Naive thymus-derived CD8-positive, alpha-beta T cell (primary cell): ENCODE measurements at regions not wholly inside any gene's neighbourhood (a gene's known extent, or its start where the extent isn't known, plus 50 kb on each side); places are given as distances from the start of the nearest gene placed in this dataset.
A peak's percentile ranks its signal among the peaks of the same experiment; 100 is the strongest.
"Not testable (repeated sequence)": the region's sequence is repeated elsewhere in the genome, so short reads cannot be mapped to it uniquely, and the experiment has no call there.

Experiments used
- ATAC-seq, 2 donors: fragments of 150-1000 bp; cut with Tn5 transposase in 1 of 2; sonication (Bioruptor Pico), chemical (Tn5 transposase) in 1 of 2; 1 replicate in 1 of 2; 2 replicates in 1 of 2; pipeline ENCODE4 v1.10.0; 2021; ENCODE audit warnings: mild to moderate bottlenecking in 2 of 2, moderate library complexity in 2 of 2
- POLR2A ChIA-PET: fragments of 350-600 bp; sonication (Branson Sonifier 250); formaldehyde crosslinking; loops from one replicate; lab custom pipeline; 2021; ENCODE audit warnings: antibody characterized with exemption; lab: Charles Lee
- DNase-seq, 10 donors: peaks; one replicate each; pipeline versions ENCODE4 v3.0.0 to v3.0.0-alpha.2; 2020 to 2022
- H3K27ac Mint-ChIP-seq, 10 donors: one replicate each; pipeline ENCODE4 v1.8.0; 2020 to 2022; ENCODE audit warnings: mild to moderate bottlenecking in 10 of 10, mixed read lengths in 10 of 10, moderate library complexity in 4 of 10, inconsistent platforms in 1 of 10
- H3K27me3 Mint-ChIP-seq, 5 donors: one replicate each; pipeline ENCODE4 v1.8.0; 2021 to 2022; ENCODE audit warnings: mixed read lengths in 5 of 5
- H3K36me3 Mint-ChIP-seq, 3 donors: one replicate each; pipeline ENCODE4 v1.8.0; 2020 to 2022; ENCODE audit warnings: mixed read lengths in 3 of 3, mild to moderate bottlenecking in 2 of 3, inconsistent platforms in 1 of 3
- H3K4me1 Mint-ChIP-seq, 4 donors: one replicate each; pipeline ENCODE4 v1.8.0; 2021 to 2022; ENCODE audit warnings: mixed read lengths in 4 of 4
- H3K4me3 Mint-ChIP-seq, 10 donors: one replicate each; pipeline ENCODE4 v1.8.0; 2020 to 2022; ENCODE audit warnings: mild to moderate bottlenecking in 10 of 10, mixed read lengths in 10 of 10, moderate library complexity in 6 of 10, inconsistent platforms in 1 of 10
- H3K9me3 Mint-ChIP-seq, 9 donors: one replicate each; pipeline ENCODE4 v1.8.0; 2020 to 2022; ENCODE audit warnings: mixed read lengths in 9 of 9, mild to moderate bottlenecking in 3 of 9, inconsistent platforms in 1 of 9, moderate library complexity in 1 of 9

DNA sequence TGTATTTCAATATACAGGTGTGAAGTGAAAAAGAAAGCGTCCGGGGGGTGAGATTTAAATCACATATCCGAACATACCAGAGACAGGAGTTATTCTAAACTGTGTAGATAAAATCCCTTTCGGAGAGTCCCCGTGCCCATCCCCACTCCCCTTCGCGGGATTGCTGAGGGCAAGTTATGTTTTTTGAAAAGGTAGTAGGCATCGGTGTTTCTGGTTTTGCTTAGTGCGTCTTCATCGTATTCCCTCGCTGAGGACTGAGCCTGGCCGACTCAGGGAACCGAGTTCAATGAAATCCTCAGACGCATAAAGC is 583.4 kb downstream of the ZEB2 start:
- POLR2A ChIA-PET, result no interaction called here
- H3K4me3 Mint-ChIP-seq, result peak overlapping the region in 9 of 10 donors; percentile 4 to 67 (median 50)

DNA sequence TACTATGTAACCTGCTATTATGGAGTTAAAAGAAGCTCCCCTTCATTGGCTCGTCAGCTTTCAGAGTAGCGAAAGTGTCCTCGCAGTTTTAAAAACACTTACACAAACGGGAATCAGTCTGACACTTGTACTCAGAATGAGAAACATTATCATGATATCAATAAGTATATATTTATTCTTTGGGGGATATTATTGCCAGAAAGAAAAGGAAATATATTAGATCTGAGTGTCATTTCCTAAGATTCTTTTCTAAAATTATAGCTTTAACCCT is 584.5 kb downstream of the ZEB2 start:
- Mint-ChIP-seq H3K9me3 (peaks cover 0 to 1% (median 0%) of the 10 kb centered on the region in 9 donors), H3K27me3 (peaks cover 24 to 75% (median 41%) of the 10 kb centered on the region in 5 donors), H3K27ac (no peak overlapping the region), H3K4me3 (no peak overlapping the region), H3K4me1 (peaks cover 3 to 16% (median 14%) of the 10 kb centered on the region in 4 donors), H3K36me3 (no peaks in the 10 kb centered on the region)
- POLR2A ChIA-PET, result no interaction called here
- ATAC-seq, result no peak
- no peak for DNase-seq

More for the DNA sequence above, 583.4 kb downstream of the ZEB2 start:
- DNase-seq (no peak), ATAC-seq (no peak)
- no peaks in the 10 kb centered on the region for H3K36me3 Mint-ChIP-seq
- peaks cover 0 to 1% (median 0%) of the 10 kb centered on the region in 9 donors for H3K9me3 Mint-ChIP-seq
- H3K4me1 Mint-ChIP-seq, result peaks cover 3 to 16% (median 14%) of the 10 kb centered on the region in 4 donors
- peaks cover 25 to 80% (median 45%) of the 10 kb centered on the region in 5 donors for H3K27me3 Mint-ChIP-seq
- no peak overlapping the region for H3K27ac Mint-ChIP-seq

DNA sequence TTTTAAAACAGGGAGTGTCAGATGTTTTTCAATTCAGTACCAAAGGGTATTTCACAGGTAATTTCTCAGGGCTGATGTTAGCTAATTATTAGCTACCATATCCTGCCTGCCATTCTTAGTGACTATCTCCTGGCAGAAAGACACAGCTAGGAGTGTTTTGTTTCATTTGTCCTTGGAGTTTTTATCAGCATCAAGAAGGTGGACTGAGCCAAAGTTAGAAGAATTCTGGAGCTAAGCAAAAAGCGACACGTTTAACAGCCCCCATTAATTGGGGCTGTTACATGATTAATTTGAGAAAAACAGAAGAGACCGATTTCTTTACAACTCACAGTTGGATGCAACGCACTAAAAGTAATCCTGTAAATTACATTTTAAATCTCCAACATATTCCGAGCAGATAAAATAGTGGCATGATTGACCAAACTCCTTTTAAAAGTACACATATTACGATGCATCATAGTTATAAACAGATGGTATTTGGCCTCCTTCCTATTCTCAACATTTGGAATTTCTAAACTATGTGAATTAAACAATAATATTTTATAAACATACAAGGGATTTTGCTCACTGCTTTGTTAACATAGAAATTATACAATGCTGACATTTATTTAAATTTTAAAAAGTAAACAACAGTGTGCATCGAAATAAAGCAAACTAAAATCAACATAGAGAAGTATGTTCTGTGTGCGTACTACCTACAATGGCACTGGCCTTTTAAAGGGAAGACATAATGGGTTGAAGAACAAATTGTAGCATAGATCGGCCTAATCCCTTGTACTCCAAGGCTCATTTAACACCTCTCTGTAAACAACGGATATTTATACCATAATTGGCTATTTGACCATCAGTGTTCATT is 585.1 kb downstream of the ZEB2 start:
- H3K36me3 Mint-ChIP-seq, result no peaks in the 10 kb centered on the region
- H3K27ac Mint-ChIP-seq, result no peak overlapping the region
- ATAC-seq (no peak), DNase-seq (no peak)
- POLR2A ChIA-PET, result no interaction called here
- H3K4me1 Mint-ChIP-seq, result peaks cover 2 to 16% (median 14%) of the 10 kb centered on the region in 4 donors
- no peak overlapping the region for H3K4me3 Mint-ChIP-seq
- H3K9me3 Mint-ChIP-seq, result peaks cover 0 to 3% (median 0%) of the 10 kb centered on the region in 9 donors
- peaks cover 24 to 69% (median 42%) of the 10 kb centered on the region in 5 donors for H3K27me3 Mint-ChIP-seq

DNA sequence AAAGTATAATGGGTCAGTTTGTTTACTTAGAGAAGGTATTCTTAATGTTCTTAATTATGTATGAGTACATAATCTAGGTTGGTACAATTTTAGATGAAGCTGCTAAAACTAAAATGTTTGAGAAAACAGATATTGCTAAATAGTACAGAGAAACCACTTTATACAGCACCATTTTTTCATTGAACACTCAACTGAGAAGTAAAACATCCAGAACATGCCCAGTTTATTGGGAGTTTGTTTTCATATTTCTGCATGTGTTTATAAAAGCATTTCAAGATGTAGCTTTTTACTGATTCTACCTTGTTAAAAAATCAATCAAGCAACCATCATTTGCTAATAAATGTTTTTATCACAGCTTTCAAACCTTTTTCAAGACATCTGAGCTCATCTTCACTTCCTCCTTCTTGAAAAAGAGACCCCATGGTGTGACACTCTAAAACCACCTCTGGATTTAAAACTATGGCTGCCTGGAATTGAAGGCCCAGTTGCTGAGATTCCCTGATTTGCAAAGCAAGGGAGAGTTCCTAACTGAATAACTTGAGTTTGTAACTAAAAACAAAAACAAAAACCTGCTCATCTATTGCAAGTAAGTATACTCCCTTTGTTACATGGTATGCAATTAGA is 585.9 kb downstream of the ZEB2 start:
- Mint-ChIP-seq H3K4me1 (peaks cover 0 to 16% (median 14%) of the 10 kb centered on the region in 4 donors), H3K9me3 (peaks cover 0 to 4% (median 0%) of the 10 kb centered on the region in 9 donors), H3K4me3 (no peak overlapping the region), H3K27ac (no peak overlapping the region), H3K36me3 (no peaks in the 10 kb centered on the region), H3K27me3 (peaks cover 24 to 62% (median 41%) of the 10 kb centered on the region in 5 donors)
- POLR2A ChIA-PET, result no interaction called here
- no peak for DNase-seq
- no peak for ATAC-seq

DNA sequence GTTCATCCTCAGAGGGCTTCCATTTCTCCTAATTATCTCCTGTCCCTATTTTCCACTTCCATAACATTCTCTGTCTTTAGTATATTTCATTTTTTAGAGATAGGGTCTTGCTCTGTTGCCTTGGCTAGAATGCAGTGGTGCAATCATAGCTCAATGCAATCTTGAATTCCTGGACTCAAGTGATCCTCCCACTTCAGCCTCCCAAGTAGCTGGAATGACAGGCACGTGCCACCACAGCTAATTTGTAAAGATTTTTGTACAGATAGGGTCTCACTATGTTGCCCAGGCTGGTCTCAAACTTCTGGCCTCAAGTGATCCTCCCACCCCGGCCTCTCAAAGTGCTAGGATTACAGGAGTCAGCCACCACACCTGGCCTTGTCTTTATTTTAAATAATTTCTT is 589.0 kb downstream of the ZEB2 start:
- DNase-seq, result no peak
- Mint-ChIP-seq H3K36me3 (no peaks in the 10 kb centered on the region), H3K9me3 (peaks cover 0 to 2% (median 0%) of the 10 kb centered on the region in 9 donors), H3K4me3 (no peak overlapping the region), H3K27me3 (peaks cover 16 to 66% (median 26%) of the 10 kb centered on the region in 5 donors), H3K4me1 (peaks cover 0 to 2% (median 0%) of the 10 kb centered on the region in 4 donors), H3K27ac (no peak overlapping the region)
- POLR2A ChIA-PET, result no interaction called here
- no peak for ATAC-seq

DNA sequence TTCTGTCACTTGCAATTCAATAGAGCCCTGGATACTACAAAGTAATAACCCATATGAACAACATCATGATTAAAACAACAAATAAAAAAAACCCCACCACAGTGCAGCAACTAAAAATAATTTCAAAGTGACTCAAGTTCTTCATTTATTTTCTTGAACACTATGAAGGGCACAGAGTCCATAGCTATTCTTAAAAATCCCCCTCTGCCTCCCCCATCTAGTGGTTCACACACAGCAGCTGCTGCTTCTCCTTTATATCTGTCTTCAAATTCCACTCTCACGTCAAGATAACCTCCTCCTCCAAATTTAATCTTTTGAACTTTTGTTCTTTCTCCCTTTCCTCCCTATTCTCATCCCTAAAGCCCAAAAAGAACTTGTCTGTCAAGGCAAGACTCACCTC is 591.3 kb downstream of the ZEB2 start:
- DNase-seq (no peak), ATAC-seq (no peak)
- Mint-ChIP-seq H3K4me3 (no peak overlapping the region), H3K27me3 (peaks cover 8 to 55% (median 22%) of the 10 kb centered on the region in 5 donors), H3K27ac (no peak overlapping the region), H3K9me3 (peaks cover 0 to 2% (median 0%) of the 10 kb centered on the region in 9 donors), H3K4me1 (no peaks in the 10 kb centered on the region), H3K36me3 (no peaks in the 10 kb centered on the region)
- POLR2A ChIA-PET, result no interaction called here

DNA sequence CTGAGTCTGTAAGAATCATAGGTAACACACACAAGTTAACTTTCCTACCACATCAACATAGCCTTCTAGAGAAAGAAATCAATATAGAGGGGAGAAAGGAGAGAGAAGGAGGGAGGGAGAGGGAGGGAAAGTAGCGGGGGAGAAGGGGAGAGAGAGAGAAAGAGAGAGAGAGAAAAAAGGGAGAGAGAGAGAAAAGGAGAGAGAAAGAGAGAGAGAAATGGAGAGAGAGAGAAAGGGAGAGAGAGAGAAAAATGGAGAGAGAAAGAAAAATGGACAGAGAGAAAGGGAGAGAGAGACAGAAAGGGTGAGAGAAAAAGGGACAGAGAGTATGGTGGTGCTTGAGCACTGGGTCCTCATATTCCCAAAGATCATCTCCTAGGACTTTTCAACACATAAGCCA is 591.7 kb downstream of the ZEB2 start:
- Mint-ChIP-seq H3K36me3 (no peaks in the 10 kb centered on the region), H3K27ac (no peak overlapping the region), H3K4me1 (no peaks in the 10 kb centered on the region), H3K27me3 (peaks cover 8 to 50% (median 22%) of the 10 kb centered on the region in 5 donors), H3K9me3 (peaks cover 0 to 2% (median 0%) of the 10 kb centered on the region in 9 donors), H3K4me3 (no peak overlapping the region)
- POLR2A ChIA-PET, result no interaction called here
- no peak for DNase-seq
- no peak for ATAC-seq

DNA sequence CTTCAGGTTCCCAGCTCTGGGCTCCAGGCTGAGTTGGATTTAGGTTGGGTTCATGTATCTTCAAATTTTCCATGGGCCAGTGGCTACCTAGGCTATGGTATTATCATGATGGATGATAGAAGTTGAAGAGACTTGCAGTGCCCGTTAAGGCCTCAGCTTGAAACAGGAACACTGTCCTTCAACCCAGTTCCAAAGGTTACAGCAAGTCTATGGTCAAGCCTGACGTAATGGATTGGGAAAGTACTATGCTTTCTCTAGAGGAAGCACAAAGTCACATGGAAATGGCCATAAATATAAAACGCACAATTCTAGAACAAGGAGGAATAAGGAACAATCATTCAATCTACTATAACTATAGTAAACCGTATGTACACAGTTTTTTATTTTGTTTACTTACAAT is 593.2 kb downstream of the ZEB2 start:
- peaks cover 0 to 5% (median 0%) of the 10 kb centered on the region in 3 donors for H3K36me3 Mint-ChIP-seq
- H3K4me1 Mint-ChIP-seq, result no peaks in the 10 kb centered on the region
- H3K27ac Mint-ChIP-seq, result no peak overlapping the region
- ATAC-seq, result no peak
- POLR2A ChIA-PET, result no interaction called here
- peaks cover 5 to 41% (median 18%) of the 10 kb centered on the region in 5 donors for H3K27me3 Mint-ChIP-seq
- H3K9me3 Mint-ChIP-seq, result peaks cover 0 to 6% (median 0%) of the 10 kb centered on the region in 9 donors
- H3K4me3 Mint-ChIP-seq, result no peak overlapping the region
- no peak for DNase-seq

DNA sequence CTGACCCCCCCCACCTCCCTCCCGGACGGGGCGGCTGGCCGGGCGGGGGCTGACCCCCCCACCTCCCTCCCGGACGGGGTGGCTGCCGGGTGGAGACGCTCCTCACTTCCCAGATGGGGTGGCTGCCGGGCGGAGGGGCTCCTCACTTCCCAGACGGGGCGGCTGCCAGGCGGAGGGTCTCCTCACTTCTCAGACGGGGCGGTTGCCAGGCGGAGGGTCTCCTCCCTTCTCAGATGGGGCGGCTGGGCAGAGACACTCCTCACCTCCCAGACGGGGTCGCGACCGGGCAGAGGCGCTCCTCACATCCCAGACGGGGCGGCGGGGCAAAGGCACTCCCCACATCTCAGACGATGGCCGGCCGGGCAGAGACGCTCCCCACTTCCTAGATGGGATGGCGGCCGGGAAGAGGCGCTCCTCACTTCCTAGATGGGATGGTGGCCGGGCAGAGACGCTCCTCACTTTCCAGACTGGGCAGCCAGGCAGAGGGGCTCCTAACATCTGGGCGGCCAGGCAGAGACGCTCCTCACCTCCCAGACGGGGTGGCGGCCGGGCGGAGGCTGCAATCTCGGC is 597.6 kb downstream of the ZEB2 start:
- H3K9me3 Mint-ChIP-seq, result peaks cover 8 to 36% (median 24%) of the 10 kb centered on the region in 9 donors
- H3K36me3 Mint-ChIP-seq, result peaks cover 0 to 30% (median 12%) of the 10 kb centered on the region in 3 donors
- DNase-seq, POLR2A ChIA-PET, ATAC-seq, H3K4me3 Mint-ChIP-seq, H3K4me1 Mint-ChIP-seq, H3K27ac Mint-ChIP-seq: not testable (repeated sequence)
- peaks cover 2 to 15% (median 8%) of the 10 kb centered on the region in 5 donors for H3K27me3 Mint-ChIP-seq

DNA sequence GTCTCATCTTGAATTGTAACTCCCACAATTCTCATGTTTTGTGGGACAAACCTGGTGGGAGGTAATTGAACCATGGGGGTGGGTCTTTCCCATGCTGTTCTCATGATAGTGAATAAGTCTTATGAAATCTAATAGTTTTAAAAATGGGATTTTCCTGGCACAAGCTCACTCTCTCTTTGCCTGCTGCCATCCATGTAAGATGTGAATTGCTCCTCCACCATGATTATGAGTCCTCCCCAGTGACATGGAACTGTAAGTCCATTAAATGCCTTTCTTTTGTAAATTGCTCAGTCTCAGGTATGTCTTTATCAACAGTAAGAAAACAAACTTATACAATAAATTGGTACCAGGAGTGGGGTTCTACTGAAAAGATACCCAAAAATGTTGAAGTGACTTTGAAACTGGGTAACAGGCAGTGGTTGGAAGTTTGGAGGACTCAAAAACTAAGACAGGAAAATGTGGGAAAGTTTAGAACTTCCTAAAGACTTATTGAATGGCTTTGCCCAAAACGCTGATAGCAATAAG is 601.4 kb downstream of the ZEB2 start:
- H3K27ac Mint-ChIP-seq, result no peak overlapping the region
- no peak overlapping the region for H3K4me3 Mint-ChIP-seq
- H3K36me3 Mint-ChIP-seq, result peaks cover 0 to 30% (median 12%) of the 10 kb centered on the region in 3 donors
- no peak for DNase-seq
- H3K4me1 Mint-ChIP-seq, result no peaks in the 10 kb centered on the region
- peaks cover 8 to 37% (median 24%) of the 10 kb centered on the region in 9 donors for H3K9me3 Mint-ChIP-seq
- POLR2A ChIA-PET, result no interaction called here
- no peak for ATAC-seq
- H3K27me3 Mint-ChIP-seq, result peaks cover 0 to 3% (median 2%) of the 10 kb centered on the region in 5 donors

DNA sequence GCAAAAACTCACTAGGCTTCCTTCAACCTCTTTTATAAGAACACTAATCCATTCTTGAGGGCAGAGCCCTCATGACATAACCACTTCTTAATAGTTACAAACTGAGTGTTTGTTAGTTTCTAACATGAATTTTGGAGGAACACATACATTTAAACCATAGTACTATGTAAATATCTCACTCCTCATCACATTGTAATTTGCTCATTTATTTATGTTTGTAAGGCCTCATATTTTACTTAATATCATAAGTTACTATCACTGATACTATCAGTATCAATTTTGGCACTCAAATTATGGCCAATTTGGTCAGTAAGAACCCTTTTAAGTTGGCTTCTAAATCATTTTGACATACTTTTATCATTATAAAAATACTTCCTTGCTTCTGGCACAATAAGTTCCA is 603.1 kb downstream of the ZEB2 start:
- DNase-seq, result no peak
- Mint-ChIP-seq H3K4me3 (no peak overlapping the region), H3K9me3 (peaks cover 8 to 37% (median 22%) of the 10 kb centered on the region in 9 donors), H3K4me1 (no peaks in the 10 kb centered on the region), H3K27me3 (peaks cover 0 to 3% (median 0%) of the 10 kb centered on the region in 5 donors), H3K27ac (no peak overlapping the region), H3K36me3 (peaks cover 0 to 25% (median 12%) of the 10 kb centered on the region in 3 donors)
- POLR2A ChIA-PET, result no interaction called here
- no peak for ATAC-seq

DNA sequence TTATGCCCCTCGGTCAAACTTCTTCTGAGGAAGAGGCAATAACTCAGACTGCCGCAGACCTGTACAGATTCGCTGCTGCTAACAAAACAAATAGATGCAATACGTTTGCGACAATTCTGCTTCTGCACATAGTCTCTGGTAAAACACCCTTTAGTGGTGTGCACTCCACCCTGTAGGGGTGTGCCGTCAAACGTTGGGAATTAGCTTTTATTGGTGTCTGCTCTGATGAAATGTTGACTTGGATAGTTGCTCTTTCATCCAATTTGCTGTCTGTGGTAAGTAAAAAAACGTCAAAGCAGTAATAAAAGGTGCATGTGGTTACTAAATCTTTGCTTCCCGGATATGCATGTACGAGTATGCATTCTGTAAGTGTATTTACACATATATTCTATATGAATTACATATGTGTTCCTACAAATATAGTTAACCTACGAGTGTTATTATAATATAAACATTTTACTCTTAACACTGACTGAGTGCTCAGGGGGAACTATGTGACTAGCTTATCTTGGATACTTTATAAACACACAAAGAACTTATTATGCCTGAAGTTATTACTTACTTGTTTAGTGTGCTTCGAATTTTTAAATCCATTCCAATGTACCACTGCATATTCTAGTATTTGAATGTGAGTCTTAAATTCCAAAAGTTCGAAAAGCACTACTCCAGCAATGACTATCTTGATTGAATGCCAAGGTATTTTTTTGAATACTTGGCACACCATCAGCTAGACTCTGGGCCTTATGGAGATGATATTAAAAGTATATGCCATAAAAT is 610.2 kb downstream of the ZEB2 start:
- no peak for DNase-seq
- Mint-ChIP-seq H3K27me3 (peaks cover 0 to 3% (median 0%) of the 10 kb centered on the region in 5 donors), H3K4me1 (no peaks in the 10 kb centered on the region), H3K4me3 (no peak overlapping the region), H3K9me3 (no peaks in the 10 kb centered on the region), H3K27ac (peak overlapping the region in 1 of 10 donors; percentile 46), H3K36me3 (no peaks in the 10 kb centered on the region)
- POLR2A ChIA-PET, result no interaction called here
- no peak for ATAC-seq
